H1 (cell line): ENCODE measurements at regions not wholly inside any gene's neighbourhood (a gene's known extent, or its start where the extent isn't known, plus 50 kb on each side); places are given as distances from the start of the nearest gene placed in this dataset.

Experiments used
- EP300 ChIP-seq, 2 experiments: IDR thresholded peaks; 1 replicate in 1 of 2; 2 replicates in 1 of 2; pipeline ENCODE4 v1.6.1; 2011 to 2012; ENCODE audit warnings: low read depth in 2 of 2, low read length in 2 of 2, mild to moderate bottlenecking in 2 of 2, borderline replicate concordance in 1 of 2, inconsistent platforms in 1 of 2, moderate library complexity in 1 of 2
- NRF1 ChIP-seq: IDR thresholded peaks from 2 replicates; pipeline ENCODE4 v1.6.1; 2011; ENCODE audit warnings: mild to moderate bottlenecking, low read depth, low read length, improper control_type of control experiment
- RXRA ChIP-seq: IDR thresholded peaks from 2 replicates; pipeline ENCODE4 v1.6.1; 2011; ENCODE audit warnings: low read depth, mild to moderate bottlenecking, low read length, moderate library complexity; ENCODE audit not compliant: insufficient read depth
- USF2 ChIP-seq: IDR thresholded peaks from 2 replicates; pipeline ENCODE4 v1.6.1; 2011; ENCODE audit warnings: low read length, improper control_type of control experiment

DNA sequence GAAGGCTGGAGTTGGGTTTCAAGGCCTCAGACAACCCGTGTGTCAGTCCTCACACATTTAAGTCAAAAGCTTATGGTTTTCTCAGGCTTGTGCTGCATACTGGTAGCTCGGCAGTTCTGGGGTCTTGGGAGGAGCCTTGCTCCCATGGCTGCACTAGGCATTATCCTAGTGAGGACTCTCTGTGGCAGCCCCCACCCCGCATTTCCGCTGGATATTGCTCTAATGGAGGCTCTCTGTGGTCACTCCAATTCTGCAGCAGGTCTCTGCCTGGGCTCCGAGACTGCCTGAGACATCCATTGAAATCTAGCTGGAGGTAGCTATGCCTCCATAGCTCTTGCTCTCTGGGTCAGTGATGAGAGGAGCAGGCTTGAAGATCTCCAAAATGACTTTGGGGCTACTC is 311.5 kb upstream of the PTGER4 start (continued):
- TF ChIP-seq RXRA = no peak
- TF ChIP-seq NRF1 = no peak
- no peak for TF ChIP-seq EP300 (IDR thresholded peaks at IDR 0.05; ENCODE audit: borderline replicate concordance in 1 of 2, low read depth in 2 of 2, low read length in 2 of 2)
- no peak for TF ChIP-seq USF2
